ENCODE measurements at regions not wholly inside any gene's neighbourhood (a gene's known extent, or its start where the extent isn't known, plus 50 kb on each side); places are given as distances from the start of the nearest gene placed in this dataset.
"Not testable (repeated sequence)": the region's sequence is repeated elsewhere in the genome, so short reads cannot be mapped to it uniquely, and the experiment has no call there.

DNA sequence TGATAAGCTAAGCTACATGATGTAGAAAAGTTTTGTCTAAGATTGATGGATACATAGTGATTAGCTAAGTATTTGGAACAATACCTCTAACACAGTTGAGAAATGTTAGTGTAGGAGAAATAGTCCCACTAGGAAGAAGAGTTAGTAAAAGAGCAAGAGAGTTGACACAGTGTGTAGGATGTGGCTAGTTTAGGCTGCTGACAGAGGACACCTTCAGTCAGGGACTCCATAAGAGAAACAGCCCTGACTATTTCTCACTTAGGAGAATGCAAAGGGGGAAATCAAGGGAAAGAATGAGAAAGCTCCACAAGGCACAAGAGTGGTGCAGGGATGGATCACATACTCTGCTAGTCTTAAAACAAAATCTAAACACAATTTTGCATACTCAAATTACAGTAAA, 613.7 kb downstream of the SLC16A7 start:
- no peak overlapping the region for H3K4me3 Mint-ChIP-seq
- no peak overlapping the region for H3K27ac Mint-ChIP-seq
- no peaks in the 10 kb centered on the region for H3K36me3 Mint-ChIP-seq (ENCODE audit: low read depth)
- DNase-seq (no peak), ATAC-seq (no peak)
- no peaks in the 10 kb centered on the region for H3K27me3 Mint-ChIP-seq
- no peaks in the 10 kb centered on the region for H3K4me1 Mint-ChIP-seq
- H3K9me3 ChIP-seq (ENCODE audit: control insufficient read depth, low read length, poor library complexity, severe bottlenecking) = no peaks in the 10 kb centered on the region

DNA sequence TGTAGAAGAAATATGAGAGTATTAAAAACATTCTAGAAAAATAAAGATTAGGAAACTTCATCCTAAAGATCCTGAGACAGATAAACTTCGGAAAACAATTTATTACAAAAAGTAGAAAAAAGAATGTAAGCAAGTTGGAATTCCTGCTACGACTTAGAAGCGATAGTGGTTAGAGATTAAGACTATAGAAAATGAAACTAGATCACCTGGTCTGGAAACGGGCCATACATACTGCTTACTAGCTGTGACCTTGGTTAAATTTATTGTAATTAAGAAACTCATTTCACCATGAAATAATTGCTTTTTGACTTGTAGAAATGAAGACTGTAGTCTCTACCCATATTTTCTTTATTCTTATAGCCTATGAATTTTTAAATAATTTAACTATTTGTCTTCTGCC, 614.1 kb downstream of the SLC16A7 start:
- H3K27me3 Mint-ChIP-seq = no peaks in the 10 kb centered on the region
- H3K4me1 Mint-ChIP-seq = no peaks in the 10 kb centered on the region
- no peaks in the 10 kb centered on the region for H3K36me3 Mint-ChIP-seq (ENCODE audit: low read depth)
- no peak overlapping the region for H3K4me3 Mint-ChIP-seq
- no peak overlapping the region for H3K27ac Mint-ChIP-seq
- ATAC-seq = no peak
- no peaks in the 10 kb centered on the region for H3K9me3 ChIP-seq (ENCODE audit: control insufficient read depth, low read length, poor library complexity, severe bottlenecking)
- DNase-seq = no peak

DNA sequence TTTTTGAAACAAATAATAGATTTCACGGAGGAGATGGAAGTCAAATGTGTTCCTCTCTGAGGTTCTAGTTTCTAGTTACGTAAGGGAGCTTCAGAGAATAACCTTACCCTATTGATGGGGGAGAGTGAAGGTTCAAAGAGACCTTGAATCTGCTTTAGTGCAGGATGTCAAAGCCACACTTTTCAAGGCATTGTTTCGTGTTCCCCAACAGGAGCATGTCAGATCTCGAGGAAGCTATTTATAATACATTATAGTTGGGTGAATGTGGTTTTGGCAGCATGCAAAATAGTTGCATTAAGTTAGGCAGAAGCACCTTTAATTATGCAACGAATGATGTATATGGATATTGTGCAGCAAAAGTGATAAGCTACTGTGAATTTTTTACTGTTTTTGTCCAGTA, 614.9 kb downstream of the SLC16A7 start:
- DNase-seq = no peak
- Mint-ChIP-seq H3K4me3 (no peak overlapping the region), H3K4me1 (no peaks in the 10 kb centered on the region), H3K27me3 (no peaks in the 10 kb centered on the region), H3K27ac (no peak overlapping the region), H3K36me3 (ENCODE audit: low read depth) (no peaks in the 10 kb centered on the region)
- H3K9me3 ChIP-seq (ENCODE audit: control insufficient read depth, low read length, poor library complexity, severe bottlenecking) = no peaks in the 10 kb centered on the region
- no peak for ATAC-seq

DNA sequence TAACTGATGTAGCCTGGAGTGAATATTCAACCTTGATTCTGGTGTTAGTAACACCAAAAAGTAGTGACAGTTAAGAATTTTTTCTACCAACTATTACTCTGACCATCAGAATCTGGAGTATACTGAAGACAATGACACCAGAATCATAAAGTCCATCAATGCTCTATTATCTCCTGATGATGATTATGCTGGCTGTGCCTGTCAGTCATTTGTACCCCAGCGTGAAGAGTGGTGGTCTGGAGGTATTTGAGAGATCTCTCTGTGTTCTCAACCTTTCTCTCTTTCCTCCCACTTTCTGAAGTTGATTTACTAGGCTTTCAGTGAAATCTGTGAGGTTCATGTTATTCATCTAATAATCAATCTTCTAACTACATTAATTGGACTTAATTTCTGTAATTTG, 615.4 kb downstream of the SLC16A7 start:
- no peak overlapping the region for H3K27ac Mint-ChIP-seq
- H3K4me3 Mint-ChIP-seq = no peak overlapping the region
- H3K36me3 Mint-ChIP-seq (ENCODE audit: low read depth) = no peaks in the 10 kb centered on the region
- no peak for DNase-seq
- H3K9me3 ChIP-seq (ENCODE audit: control insufficient read depth, low read length, poor library complexity, severe bottlenecking) = no peaks in the 10 kb centered on the region
- no peaks in the 10 kb centered on the region for H3K4me1 Mint-ChIP-seq
- ATAC-seq = no peak
- no peaks in the 10 kb centered on the region for H3K27me3 Mint-ChIP-seq

DNA sequence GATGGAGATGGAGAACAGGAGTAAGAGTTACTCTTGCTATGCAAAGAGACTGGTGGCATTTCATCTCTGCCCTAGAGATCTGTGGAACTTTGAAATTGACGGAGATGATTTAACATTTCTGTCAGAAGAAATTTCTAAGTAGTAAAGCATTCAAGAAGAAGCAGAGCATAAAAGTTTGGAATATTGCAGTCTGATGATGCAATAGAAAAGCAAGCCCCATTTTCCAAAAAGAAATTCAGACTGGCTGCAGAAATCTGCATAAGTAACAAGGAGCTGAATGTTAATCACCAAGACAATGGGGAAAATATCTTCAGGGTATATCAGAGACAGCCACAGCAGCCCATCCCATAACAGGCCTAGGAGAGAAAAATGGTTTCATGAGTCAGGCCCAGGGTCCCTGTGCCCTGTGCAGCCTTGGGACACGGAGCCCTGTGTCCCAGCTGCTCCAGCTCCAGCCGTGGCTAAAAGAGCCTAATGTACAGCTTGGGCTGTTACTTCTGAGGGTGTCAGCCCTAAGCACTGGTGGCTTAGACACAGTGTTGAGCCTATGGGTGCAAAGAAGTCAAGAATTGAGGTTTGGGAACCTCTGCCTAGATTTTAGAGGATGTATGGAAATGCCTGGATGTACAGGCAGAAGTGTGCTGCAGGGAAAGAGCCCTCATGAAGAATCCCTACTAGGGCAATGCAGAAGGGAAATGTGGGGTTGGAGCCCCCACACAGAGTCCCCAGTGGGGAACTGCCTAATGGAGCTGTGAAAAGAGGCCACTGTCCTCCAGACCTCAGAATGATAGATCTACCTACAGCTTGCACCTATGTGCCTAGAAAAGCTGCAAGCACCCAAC, 616.6 kb downstream of the SLC16A7 start:
- DNase-seq (no peak), ATAC-seq (no peak)
- no peak overlapping the region for H3K4me3 Mint-ChIP-seq
- no peak overlapping the region for H3K27ac Mint-ChIP-seq
- no peaks in the 10 kb centered on the region for H3K4me1 Mint-ChIP-seq
- no peaks in the 10 kb centered on the region for H3K27me3 Mint-ChIP-seq
- H3K36me3 Mint-ChIP-seq (ENCODE audit: low read depth) = no peaks in the 10 kb centered on the region
- no peaks in the 10 kb centered on the region for H3K9me3 ChIP-seq (ENCODE audit: control insufficient read depth, low read length, poor library complexity, severe bottlenecking)

DNA sequence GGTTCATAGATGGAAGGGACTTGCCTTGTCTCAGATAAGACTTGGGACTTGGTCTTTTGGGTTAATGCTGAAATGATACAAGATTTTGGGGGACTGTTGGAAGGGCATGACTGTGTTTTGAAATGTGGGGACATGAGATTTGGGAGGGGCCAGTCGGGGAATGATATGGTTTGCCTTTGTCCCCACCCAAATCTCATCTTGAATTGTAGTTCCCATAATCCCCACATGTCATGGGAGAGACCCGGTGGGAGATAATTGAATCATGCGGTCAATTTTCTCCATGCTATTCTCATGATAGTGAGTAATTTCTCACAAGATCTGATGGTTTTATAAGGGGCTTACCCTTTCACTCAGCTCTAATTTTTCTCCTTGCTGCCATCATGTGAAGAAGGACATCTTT, 617.4 kb downstream of the SLC16A7 start:
- not testable (repeated sequence) for H3K4me3 Mint-ChIP-seq; DNase-seq; ATAC-seq; H3K36me3 Mint-ChIP-seq (ENCODE audit: low read depth); H3K27me3 Mint-ChIP-seq; H3K4me1 Mint-ChIP-seq; H3K9me3 ChIP-seq (ENCODE audit: control insufficient read depth, low read length, poor library complexity, severe bottlenecking); H3K27ac Mint-ChIP-seq

DNA sequence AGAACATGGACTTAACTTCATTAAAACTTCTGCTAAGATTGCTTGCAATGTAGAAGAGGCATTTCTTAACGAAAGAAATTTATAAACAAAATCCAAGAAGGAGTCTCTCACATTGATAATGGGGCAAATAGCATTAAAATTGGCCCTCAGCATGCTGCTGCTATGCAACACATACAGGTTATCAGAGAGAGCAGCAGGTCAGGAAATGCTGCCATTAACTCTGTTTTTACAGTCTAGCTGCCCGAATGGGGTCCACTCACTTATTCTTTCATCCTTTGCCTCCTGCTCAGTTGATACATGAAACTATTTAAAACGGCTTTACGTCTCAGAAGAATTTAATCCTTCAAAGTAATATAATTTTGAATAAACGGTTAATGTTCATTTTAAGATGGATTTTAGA, 620.4 kb downstream of the SLC16A7 start:
- no peak overlapping the region for H3K4me3 Mint-ChIP-seq
- H3K27ac Mint-ChIP-seq = no peak overlapping the region
- no peaks in the 10 kb centered on the region for H3K36me3 Mint-ChIP-seq (ENCODE audit: low read depth)
- no peaks in the 10 kb centered on the region for H3K4me1 Mint-ChIP-seq
- DNase-seq = no peak
- H3K27me3 Mint-ChIP-seq = no peaks in the 10 kb centered on the region
- no peak for ATAC-seq
- H3K9me3 ChIP-seq (ENCODE audit: control insufficient read depth, low read length, poor library complexity, severe bottlenecking) = no peaks in the 10 kb centered on the region

DNA sequence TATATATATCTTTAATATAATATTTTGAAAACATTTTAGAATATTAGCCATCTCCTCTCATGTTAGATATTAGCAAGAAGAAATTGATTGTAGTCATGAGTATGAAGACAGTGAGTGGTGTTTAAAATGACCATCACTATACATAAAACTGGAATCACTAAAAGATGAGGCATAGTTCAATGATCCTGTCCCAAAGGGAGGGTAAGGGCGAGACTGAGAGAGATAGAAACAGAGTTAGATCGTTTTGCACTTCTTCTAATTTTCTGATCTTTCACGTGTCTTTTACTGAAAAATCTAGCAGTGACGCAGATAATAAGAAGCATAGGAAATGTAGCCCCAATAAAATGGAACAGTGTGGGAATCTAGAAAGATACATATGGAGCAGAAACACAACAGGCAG, 627.4 kb downstream of the SLC16A7 start:
- ATAC-seq (no peak), DNase-seq (no peak)
- Mint-ChIP-seq H3K4me1 (no peaks in the 10 kb centered on the region), H3K4me3 (no peak overlapping the region), H3K27me3 (no peaks in the 10 kb centered on the region), H3K27ac (no peak overlapping the region), H3K36me3 (ENCODE audit: low read depth) (no peaks in the 10 kb centered on the region)
- H3K9me3 ChIP-seq (ENCODE audit: control insufficient read depth, low read length, poor library complexity, severe bottlenecking) = no peaks in the 10 kb centered on the region

DNA sequence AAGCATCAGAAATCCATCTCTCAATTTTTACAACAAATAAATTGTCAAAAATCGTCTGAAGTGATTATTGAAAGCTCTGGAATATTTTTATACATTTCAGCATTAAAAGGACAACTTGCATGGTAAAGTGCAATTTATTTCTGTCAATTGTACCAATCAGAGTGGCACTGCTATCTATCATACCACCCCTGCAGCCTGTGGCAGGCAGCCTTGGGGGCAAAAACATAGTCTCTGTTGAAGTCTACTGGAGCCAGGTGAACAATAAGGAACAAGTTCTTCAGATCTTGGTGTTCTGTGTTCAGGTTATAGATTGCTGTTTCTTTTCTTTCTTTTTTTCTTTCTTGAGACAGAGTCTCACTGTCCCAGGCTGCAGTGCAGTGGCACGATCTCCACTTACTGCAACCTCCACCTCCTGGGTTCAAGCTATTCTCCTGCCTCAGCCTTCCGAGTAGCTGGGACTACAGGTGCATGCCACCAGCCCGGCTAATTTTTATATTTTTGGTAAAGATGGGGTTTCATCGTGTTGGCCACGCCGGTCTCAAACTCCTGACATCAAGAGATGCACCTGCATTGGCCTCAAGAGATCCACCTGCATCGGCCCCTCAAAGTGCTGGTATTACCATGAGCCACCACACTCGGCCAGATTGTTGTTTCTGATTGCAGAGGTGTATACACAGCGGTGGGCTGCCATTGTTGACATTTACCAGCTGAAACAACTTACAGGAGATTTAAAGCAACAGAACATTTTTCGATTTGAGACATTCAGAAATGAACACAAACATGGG, 629.6 kb downstream of the SLC16A7 start:
- no peak overlapping the region for H3K4me3 Mint-ChIP-seq
- H3K36me3 Mint-ChIP-seq (ENCODE audit: low read depth) = no peaks in the 10 kb centered on the region
- H3K4me1 Mint-ChIP-seq = no peaks in the 10 kb centered on the region
- no peaks in the 10 kb centered on the region for H3K27me3 Mint-ChIP-seq
- DNase-seq (no peak), ATAC-seq (no peak)
- H3K27ac Mint-ChIP-seq = no peak overlapping the region
- no peaks in the 10 kb centered on the region for H3K9me3 ChIP-seq (ENCODE audit: control insufficient read depth, low read length, poor library complexity, severe bottlenecking)

DNA sequence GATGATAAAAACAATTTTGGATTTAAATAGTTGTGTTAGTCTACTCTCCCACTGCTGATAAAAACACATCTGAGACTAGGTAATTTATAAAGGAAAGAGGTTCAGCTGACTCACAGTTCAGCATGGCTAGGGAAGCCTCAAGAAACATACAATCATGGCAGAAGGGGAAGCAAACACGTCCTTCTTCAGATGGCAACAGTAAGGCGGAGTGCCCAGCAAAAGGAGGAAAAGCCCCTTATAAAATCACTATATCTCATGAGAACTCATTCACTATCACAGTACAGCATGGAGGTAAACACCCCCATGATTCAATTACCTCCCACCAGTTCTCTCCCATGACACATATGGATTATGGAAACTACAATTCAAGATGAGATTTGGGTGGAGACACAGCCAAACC, 632.1 kb downstream of the SLC16A7 start:
- no peaks in the 10 kb centered on the region for H3K27me3 Mint-ChIP-seq
- H3K9me3 ChIP-seq (ENCODE audit: control insufficient read depth, low read length, poor library complexity, severe bottlenecking) = no peaks in the 10 kb centered on the region
- no peaks in the 10 kb centered on the region for H3K36me3 Mint-ChIP-seq (ENCODE audit: low read depth)
- no peak overlapping the region for H3K4me3 Mint-ChIP-seq
- H3K4me1 Mint-ChIP-seq = no peaks in the 10 kb centered on the region
- H3K27ac Mint-ChIP-seq = no peak overlapping the region
- DNase-seq (no peak), ATAC-seq (no peak)

DNA sequence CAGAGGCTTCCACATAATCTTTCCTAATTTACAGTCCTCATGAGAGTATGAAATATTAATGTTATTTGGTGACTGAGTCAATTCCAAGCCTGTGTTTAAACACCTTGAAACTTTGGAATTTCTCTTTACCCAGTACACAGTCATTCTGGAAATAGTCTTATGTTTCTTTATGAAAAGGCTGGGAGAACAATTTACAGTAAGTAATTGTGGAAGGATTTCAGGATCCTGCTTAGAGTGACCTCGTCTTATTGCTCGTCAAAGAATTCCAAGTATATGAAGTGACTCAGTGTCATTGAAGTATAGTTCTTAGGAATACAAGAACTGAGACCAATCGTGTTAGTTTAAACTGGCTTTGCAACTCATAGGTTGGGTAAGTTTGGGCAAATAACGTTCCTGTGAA, 634.2 kb downstream of the SLC16A7 start:
- no peaks in the 10 kb centered on the region for H3K36me3 Mint-ChIP-seq (ENCODE audit: low read depth)
- ATAC-seq = no peak
- DNase-seq = no peak
- no peaks in the 10 kb centered on the region for H3K9me3 ChIP-seq (ENCODE audit: control insufficient read depth, low read length, poor library complexity, severe bottlenecking)
- no peak overlapping the region for H3K27ac Mint-ChIP-seq
- H3K4me3 Mint-ChIP-seq = no peak overlapping the region
- no peaks in the 10 kb centered on the region for H3K27me3 Mint-ChIP-seq
- H3K4me1 Mint-ChIP-seq = no peaks in the 10 kb centered on the region

DNA sequence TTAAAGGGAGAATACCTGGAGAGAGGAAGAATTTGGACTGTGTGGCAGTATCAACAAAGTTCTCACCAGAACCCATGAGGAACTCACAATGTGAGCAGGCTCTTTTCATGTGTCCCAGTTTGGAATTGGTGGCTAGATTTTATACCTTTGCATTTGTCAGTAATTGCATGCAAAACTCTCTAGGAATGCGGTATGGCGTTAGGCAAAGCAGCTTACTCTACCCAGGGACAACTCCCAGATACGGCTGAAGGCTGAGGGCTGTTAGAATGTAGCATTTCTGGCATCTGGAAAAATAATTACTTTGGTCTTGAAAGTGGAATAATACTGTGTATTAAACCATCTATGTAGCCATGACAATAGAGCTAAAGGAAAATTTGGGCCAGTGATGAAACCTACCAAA, 635.5 kb downstream of the SLC16A7 start:
- Mint-ChIP-seq H3K4me1 (no peaks in the 10 kb centered on the region), H3K27me3 (no peaks in the 10 kb centered on the region), H3K4me3 (no peak overlapping the region), H3K36me3 (ENCODE audit: low read depth) (no peaks in the 10 kb centered on the region), H3K27ac (no peak overlapping the region)
- DNase-seq (no peak), ATAC-seq (no peak)
- H3K9me3 ChIP-seq (ENCODE audit: control insufficient read depth, low read length, poor library complexity, severe bottlenecking) = no peaks in the 10 kb centered on the region

DNA sequence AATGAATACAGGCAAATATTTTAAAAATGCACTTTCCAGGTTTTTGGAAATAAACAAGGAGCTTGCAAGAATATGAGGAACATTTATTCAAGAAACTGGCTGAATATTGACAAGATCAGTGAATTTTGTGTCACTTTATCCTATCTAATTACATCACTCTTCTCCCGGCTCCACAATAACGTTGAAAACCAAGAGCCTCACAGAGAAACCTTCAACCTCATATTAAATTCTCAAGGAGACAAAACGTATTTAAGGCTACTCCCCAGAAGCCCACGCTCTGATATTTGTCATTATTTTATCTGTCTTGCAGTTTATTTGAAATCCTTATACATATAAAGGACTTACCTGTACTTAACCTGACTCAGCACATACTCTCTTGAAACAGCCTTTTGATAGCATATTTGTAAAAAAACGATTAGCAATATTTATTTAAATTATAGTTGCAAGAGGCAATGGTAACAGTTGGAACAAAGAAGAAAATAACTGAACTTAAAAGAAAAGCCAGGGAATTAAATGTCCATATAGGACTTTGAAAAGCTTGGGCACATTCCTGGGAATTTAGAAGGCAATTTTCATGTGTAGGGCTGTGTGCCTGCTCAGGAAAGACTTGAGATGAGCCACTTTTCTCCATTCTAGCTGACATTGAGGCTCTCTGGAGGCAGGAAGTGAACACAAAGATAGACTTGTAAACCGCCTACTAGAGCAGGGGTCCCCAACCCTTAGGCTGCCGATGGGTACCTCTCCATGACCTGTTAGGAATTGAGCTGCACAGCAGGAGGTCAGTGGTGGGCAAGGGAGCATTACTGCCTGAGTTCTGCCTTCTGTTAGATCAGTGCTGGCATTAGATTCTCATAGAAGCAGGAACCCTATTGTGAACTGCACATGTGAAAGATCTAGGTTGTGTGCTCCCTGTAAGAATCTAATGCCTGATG, 636.4 kb downstream of the SLC16A7 start:
- H3K4me1 Mint-ChIP-seq = no peaks in the 10 kb centered on the region
- H3K9me3 ChIP-seq (ENCODE audit: control insufficient read depth, low read length, poor library complexity, severe bottlenecking) = no peaks in the 10 kb centered on the region
- no peak overlapping the region for H3K27ac Mint-ChIP-seq
- H3K36me3 Mint-ChIP-seq (ENCODE audit: low read depth) = no peaks in the 10 kb centered on the region
- H3K27me3 Mint-ChIP-seq = no peaks in the 10 kb centered on the region
- DNase-seq (no peak), ATAC-seq (no peak)
- H3K4me3 Mint-ChIP-seq = no peak overlapping the region
